HG02642 (cell line): ENCODE measurements at regions not wholly inside any gene's neighbourhood (a gene's known extent, or its start where the extent isn't known, plus 50 kb on each side); places are given as distances from the start of the nearest gene placed in this dataset.

Experiments used
- ATAC-seq: cut with Tn5 transposase; IDR thresholded peaks from one replicate; pipeline ENCODE4 v1.9.1; 2021; ENCODE audit warnings: mild to moderate bottlenecking; ENCODE audit not compliant: unreplicated experiment, poor library complexity

DNA sequence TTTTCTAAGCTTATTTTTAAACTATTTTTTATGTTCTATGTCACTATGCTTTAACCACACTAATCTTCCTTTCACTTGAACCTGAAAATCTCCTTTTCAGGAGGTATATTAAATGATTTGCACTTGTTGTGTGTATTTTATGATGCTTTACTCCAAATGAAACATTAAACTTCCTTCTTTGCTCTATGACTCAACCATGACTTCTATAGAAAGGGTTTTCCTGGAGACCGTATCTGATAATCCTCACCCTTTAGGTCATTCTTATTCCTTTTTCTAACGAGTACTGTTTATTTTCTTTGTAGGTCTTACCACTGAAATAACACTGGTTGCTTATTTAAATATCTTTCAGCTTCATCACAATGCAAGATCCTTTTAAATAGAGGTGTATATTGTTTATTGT, 1163.2 kb downstream of the PCDH18 start:
- ATAC-seq = no peak

- no peak for ATAC-seq
These were observed 1174.7 kb downstream of the PCDH18 start for GRCh38 chr4:136357556-136357955.

GRCh38 chr4:136355970-136356369, 1176.3 kb downstream of the PCDH18 start:
- ATAC-seq = no peak

DNA sequence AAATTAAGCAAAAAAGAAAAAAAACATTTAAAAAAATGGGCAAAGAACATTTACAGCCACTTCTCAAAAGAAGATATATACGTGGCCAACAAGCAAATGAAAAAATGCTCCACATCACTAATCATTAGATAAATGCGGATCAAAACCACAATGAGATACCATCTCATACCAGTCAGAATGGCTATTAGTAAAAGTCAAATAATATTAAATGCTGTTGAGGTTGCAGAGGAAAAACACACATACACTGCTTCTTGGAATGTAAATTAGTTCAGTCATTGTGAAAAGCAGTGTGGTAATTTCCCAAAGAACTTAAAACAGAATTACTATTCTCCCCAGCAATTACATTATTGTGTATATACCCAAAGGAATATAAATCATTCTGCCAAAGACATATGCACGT, 1189.0 kb downstream of the PCDH18 start:
- ATAC-seq = no peak

DNA sequence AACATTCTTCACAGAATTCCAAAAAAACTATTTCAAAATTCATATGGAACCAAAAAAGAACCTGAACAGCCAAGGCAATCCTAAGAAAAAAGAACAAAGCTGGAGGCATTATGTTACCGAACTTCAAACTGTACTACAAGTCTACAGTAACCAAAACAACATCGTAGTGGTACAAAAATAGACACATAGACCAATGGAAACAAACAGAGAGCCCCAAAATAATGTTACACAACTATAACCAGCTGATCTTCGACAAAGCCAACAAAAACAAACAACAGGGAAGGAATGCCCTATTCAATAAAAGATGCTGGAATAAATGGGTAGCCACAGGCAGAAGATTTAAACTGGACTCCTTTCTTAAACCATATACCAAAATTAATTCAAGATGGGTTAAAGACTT, 1189.6 kb downstream of the PCDH18 start:
- no peak for ATAC-seq

GRCh38 chr4:136337216-136337615, 1195.1 kb downstream of the PCDH18 start:
- no peak for ATAC-seq

DNA sequence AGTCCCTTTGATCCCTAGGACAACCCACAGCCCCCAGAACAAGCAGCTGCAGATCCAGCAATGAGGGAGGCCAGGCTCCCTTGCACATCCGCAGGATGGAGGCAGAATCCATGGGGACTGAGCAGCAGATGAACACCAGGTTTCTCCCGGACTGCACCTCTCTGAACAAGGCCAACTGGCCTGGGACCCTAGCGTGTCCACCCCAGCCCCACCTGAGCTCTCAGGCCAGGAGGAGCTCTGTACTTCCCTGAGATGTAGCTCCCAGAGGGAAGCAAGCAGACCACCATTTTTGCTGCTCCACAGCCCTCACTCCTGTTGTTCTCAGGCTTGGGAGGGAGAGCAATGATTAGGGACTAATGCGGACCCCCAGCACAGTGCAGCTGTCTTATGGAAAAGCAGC, 1195.8 kb downstream of the PCDH18 start:
- ATAC-seq = no peak

GRCh38 chr4:136329042-136329662, 1203.1 kb downstream of the PCDH18 start:
- ATAC-seq = no peak

- no peak for ATAC-seq
These were observed 1204.2 kb downstream of the PCDH18 start for GRCh38 chr4:136328131-136328530.

GRCh38 chr4:136320465-136320813, 1211.9 kb downstream of the PCDH18 start:
- ATAC-seq = no peak

DNA sequence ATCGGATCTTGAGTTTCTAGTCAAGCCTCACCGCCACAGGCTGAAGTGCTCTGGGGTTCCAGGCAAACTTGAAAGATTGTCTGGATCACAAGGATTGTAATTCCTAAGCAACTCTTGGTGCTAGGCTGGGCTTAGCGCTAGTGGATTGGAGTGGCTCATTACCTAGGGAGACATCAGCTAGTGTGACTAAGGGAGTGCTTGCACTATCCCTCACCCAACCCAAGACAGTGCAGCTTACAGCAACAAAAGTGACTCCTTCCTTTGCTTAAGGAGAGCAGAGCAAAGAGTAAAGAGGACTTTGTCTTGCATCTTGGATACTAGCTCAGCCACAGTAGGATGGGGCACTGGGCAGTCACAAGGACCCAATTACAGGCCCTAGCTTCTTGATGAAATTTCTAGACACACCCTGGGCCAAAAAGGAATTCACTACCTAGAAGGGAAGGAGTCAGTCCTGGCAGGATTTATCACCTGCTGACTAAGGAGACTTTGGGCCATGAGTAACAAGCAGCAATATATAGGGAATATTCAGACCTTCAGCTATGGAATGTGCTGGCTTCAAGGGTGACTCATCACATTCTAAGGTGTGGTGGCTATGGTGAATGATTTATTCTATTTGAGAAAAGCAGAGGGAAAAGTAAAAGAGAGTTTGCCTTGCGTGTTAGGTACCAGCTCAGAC, 1212.4 kb downstream of the PCDH18 start:
- ATAC-seq = no peak

DNA sequence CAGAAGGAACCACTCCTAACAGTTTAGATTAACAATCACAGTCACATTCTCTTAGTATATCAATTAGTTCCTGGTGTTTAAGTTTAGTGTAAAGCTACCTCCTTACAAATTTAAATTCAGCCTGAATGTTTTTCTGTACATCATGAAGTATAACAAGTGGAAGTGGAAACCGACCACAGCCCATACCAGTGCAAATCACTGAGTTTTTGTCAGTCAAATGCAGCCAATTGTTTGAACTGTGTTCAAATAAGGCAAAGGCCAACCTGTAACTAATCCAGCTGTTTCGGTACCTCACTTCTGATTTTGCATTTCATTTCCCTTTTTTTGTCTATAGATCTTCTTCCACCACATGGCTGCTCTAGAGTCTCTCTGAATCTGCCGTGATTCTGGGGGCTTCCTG, 1215.3 kb downstream of the PCDH18 start:
- no peak for ATAC-seq

GRCh38 chr4:136314686-136315085, 1217.6 kb downstream of the PCDH18 start:
- no peak for ATAC-seq

DNA sequence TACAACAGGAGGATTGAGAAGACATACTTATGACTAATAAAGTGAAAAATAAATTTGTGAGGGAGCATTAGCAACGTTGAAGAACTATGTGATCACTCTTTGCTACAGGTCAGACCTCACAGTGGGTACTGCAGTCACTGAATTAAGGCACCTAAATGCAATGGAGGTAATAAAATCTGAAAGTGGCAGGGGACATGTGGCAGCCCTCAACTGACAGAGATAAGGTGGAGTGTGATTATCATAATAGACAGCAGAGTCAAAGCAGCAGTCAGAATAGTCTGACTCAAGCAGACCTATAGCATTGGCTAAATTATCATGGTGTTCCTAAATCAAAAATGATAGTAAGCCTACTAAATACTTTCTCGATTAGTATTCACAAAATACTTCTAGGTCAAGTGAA, 1220.5 kb downstream of the PCDH18 start:
- no peak for ATAC-seq

DNA sequence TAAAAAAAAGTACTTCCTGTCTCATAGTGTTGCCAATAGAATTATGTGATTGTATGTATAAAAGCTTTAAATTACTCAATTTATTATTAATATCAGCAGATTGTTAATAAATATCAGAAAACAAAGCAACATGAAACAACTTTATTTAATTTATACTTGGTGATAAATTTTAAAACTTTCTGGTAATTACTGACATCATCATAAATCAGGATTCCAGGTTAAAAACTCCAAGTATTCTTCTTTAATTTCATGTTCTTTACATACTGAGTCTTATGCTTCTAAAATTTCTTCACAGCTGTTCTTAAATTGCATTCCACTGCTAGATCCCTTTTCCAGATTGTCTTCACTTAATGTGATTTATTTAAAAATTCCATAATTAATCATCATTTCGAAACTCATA, 1224.5 kb downstream of the PCDH18 start:
- no peak for ATAC-seq

GRCh38 chr4:136306361-136306760, 1225.9 kb downstream of the PCDH18 start:
- ATAC-seq = no peak

- ATAC-seq = no peak
These were observed 1229.7 kb downstream of the PCDH18 start for GRCh38 chr4:136302566-136302965.

GRCh38 chr4:136301749-136302495, 1230.4 kb downstream of the PCDH18 start:
- no peak for ATAC-seq

DNA sequence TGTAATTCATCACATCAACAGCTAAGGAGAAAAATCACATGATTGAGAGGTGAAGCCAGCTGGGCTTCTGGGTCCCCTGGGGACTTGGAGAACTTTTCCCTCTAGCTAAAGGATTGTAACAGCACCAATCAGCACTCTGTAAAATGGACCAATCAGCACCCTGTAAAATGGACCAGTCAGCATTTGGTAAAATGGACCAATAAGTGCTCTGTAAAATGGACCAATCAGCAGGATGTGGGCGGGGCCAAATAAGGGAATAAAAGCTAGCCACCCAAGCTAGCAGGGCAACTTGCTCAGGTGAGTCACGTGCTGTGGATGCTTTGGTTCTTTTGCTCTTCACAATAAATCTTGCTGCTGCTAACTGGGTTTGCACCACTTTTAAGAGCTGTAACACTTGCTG, 1248.3 kb downstream of the PCDH18 start:
- ATAC-seq = no peak

DNA sequence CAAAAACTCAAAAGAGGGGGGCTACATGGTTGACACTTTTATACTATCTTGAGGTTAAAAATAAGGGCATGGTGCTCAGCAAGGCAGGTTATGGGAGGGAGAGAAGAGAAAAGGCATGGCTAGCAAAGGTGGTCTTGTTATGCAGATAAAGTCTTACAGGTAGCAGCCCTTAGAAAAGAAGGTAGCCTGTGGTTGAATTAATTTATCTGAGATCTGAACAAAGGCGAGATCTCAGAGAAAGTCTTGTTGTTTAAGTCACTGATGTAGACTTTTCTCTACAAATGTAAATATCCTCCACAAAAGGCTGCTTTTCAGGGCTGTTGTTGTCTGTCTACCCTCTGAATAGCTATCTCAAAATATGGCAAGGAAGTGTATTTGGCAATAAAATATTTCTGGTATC, 1250.4 kb downstream of the PCDH18 start:
- ATAC-seq = no peak

DNA sequence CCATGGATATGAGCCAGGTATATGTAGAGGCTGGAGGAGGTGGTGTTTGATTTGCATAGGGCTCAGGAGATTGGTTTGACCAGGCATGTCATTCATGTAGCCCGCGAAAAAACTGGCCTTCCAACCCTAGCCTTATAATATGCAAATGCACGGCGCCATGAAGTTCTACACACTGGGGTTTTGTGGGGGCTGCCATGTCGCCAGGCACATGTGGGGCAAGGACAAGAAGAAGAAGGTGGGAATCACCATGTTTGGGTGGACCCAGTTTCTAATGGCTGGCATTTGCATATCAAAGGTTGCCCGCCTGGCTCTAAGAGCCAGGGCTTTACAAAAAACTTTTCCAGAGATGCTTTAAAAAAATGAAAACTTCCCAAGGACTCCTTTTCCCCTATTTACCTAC, 1251.0 kb downstream of the PCDH18 start:
- no peak for ATAC-seq

DNA sequence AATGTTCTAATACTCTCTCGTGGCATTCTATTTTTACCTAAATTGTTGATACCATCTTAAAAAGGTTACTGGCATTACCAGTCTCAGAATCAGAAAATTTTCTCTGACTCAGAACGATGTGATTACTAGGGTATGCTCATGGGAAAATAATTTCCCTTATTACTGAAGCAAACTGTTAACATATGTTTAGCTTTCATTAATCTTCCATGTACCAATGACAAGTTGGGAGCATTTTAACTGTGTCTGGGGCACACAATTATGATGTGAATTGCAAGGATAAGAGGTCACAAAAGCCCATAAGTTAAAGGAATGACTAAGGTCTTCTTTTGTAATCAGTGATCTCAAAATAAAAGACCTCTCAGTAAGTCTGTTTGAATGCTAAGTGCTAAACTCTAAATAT, 1254.6 kb downstream of the PCDH18 start:
- no peak for ATAC-seq
